ENCODE measurements at regions not wholly inside any gene's neighbourhood (a gene's known extent, or its start where the extent isn't known, plus 50 kb on each side); places are given as distances from the start of the nearest gene placed in this dataset.

- DNase-seq = no peak
Measured at GRCh38 chr16:8373676-8374431, 216.5 kb downstream of the TMEM114 start.

GRCh38 chr16:8372141-8372540, 218.2 kb downstream of the TMEM114 start:
- DNase-seq = no peak

GRCh38 chr16:8370374-8371270, 219.7 kb downstream of the TMEM114 start:
- no peak for DNase-seq

GRCh38 chr16:8358937-8359336, 231.4 kb downstream of the TMEM114 start:
- no peak for DNase-seq

GRCh38 chr16:8355675-8356074, 234.6 kb downstream of the TMEM114 start:
- no peak for DNase-seq

GRCh38 chr16:8346294-8346693, 244.0 kb downstream of the TMEM114 start:
- no peak for DNase-seq

- DNase-seq = no peak
Measured at GRCh38 chr16:8342276-8342675, 248.0 kb downstream of the TMEM114 start.

- DNase-seq = no peak
Measured at GRCh38 chr16:8330761-8331160, 259.6 kb downstream of the TMEM114 start.

- no peak for DNase-seq
Measured at GRCh38 chr16:8326232-8326631, 264.1 kb downstream of the TMEM114 start.

- no peak for DNase-seq
Measured at GRCh38 chr16:8323153-8323552, 267.2 kb downstream of the TMEM114 start.

- no peak for DNase-seq
Measured at GRCh38 chr16:8320131-8320530, 270.2 kb downstream of the TMEM114 start.

GRCh38 chr16:8310816-8311215, 279.5 kb downstream of the TMEM114 start:
- DNase-seq = no peak

- DNase-seq = no peak
Measured at GRCh38 chr16:8310323-8310722, 280.0 kb downstream of the TMEM114 start.

- DNase-seq = no peak
Measured at GRCh38 chr16:8305201-8305600, 285.1 kb downstream of the TMEM114 start.

- no peak for DNase-seq
Measured at GRCh38 chr16:8299635-8300034, 290.7 kb downstream of the TMEM114 start.

- DNase-seq = no peak
Measured at GRCh38 chr16:8295513-8296237, 294.6 kb downstream of the TMEM114 start.

- no peak for DNase-seq
Measured at GRCh38 chr16:8293413-8293812, 296.9 kb downstream of the TMEM114 start.

GRCh38 chr16:8292271-8292670, 298.0 kb downstream of the TMEM114 start:
- DNase-seq = no peak

GRCh38 chr16:8286348-8286747, 304.0 kb downstream of the TMEM114 start:
- DNase-seq = no peak

- no peak for DNase-seq
Measured at GRCh38 chr16:8283195-8283594, 307.1 kb downstream of the TMEM114 start.

GRCh38 chr16:8278031-8278580, 312.2 kb downstream of the TMEM114 start:
- no peak for DNase-seq

- DNase-seq = no peak
Measured at GRCh38 chr16:8271344-8271743, 319.0 kb downstream of the TMEM114 start.

GRCh38 chr16:8262299-8262698, 328.0 kb downstream of the TMEM114 start:
- DNase-seq = no peak
